ENCODE measurements at regions not wholly inside any gene's neighbourhood (a gene's known extent, or its start where the extent isn't known, plus 50 kb on each side); places are given as distances from the start of the nearest gene placed in this dataset.
A peak's percentile ranks its signal among the peaks of the same experiment; 100 is the strongest.

GRCh38 chr9:101957705-101958104, 219.3 kb upstream of the GRIN3A start (continued):
- TF ChIP-seq, protein P1, sequence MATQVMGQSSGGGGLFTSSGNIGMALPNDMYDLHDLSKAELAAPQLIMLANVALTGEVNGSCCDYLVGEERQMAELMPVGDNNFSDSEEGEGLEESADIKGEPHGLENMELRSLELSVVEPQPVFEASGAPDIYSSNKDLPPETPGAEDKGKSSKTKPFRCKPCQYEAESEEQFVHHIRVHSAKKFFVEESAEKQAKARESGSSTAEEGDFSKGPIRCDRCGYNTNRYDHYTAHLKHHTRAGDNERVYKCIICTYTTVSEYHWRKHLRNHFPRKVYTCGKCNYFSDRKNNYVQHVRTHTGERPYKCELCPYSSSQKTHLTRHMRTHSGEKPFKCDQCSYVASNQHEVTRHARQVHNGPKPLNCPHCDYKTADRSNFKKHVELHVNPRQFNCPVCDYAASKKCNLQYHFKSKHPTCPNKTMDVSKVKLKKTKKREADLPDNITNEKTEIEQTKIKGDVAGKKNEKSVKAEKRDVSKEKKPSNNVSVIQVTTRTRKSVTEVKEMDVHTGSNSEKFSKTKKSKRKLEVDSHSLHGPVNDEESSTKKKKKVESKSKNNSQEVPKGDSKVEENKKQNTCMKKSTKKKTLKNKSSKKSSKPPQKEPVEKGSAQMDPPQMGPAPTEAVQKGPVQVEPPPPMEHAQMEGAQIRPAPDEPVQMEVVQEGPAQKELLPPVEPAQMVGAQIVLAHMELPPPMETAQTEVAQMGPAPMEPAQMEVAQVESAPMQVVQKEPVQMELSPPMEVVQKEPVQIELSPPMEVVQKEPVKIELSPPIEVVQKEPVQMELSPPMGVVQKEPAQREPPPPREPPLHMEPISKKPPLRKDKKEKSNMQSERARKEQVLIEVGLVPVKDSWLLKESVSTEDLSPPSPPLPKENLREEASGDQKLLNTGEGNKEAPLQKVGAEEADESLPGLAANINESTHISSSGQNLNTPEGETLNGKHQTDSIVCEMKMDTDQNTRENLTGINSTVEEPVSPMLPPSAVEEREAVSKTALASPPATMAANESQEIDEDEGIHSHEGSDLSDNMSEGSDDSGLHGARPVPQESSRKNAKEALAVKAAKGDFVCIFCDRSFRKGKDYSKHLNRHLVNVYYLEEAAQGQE (IDR thresholded peaks at IDR 0.05; ENCODE audit: low read depth, low read length): no peak
- no peak for TF ChIP-seq TEAD4 (IDR thresholded peaks at IDR 0.05; ENCODE audit: borderline replicate concordance, insufficient read depth)

GRCh38 chr9:101951598-101951997, 213.2 kb upstream of the GRIN3A start:
- H3K9me3 ChIP-seq: no peaks in the 10 kb centered on the region
- no peaks in the 10 kb centered on the region for H3K36me3 ChIP-seq (replicated peaks in 1 of 2; ENCODE audit: control insufficient read depth in 1 of 2, insufficient read depth in 2 of 2, low read length in 1 of 2)
- ChIA-PET POLR2A (no interaction called here), CTCF (no interaction called here)
- H3K4me1 ChIP-seq (ENCODE audit: control insufficient read depth in 1 of 2, insufficient read depth in 2 of 2, low read depth in 1 of 2, low read length in 1 of 2): no peaks in the 10 kb centered on the region
- no peak overlapping the region for H3K4me2 ChIP-seq
- H3K79me2 ChIP-seq (ENCODE audit: insufficient read depth): no peaks in the 10 kb centered on the region
- H3F3A ChIP-seq (replicated peaks; ENCODE audit: insufficient read depth): no peaks in the 10 kb centered on the region
- DNase-seq: no peak
- no peak overlapping the region for H3K27ac ChIP-seq (ENCODE audit: low read depth in 2 of 2, low read length in 1 of 2)
- TF ChIP-seq ZBTB33 (IDR thresholded peaks at IDR 0.05; ENCODE audit: borderline replicate concordance, low read depth) (no peak), CTCF (IDR thresholded peaks at IDR 0.05) (peak; percentile 20)
- no peaks in the 10 kb centered on the region for H3K9me2 ChIP-seq
- no peak overlapping the region for H3K4me3 ChIP-seq (ENCODE audit: low read depth in 2 of 2, low read length in 1 of 2)
- no peaks in the 10 kb centered on the region for H4K20me1 ChIP-seq (ENCODE audit: insufficient read depth)
- H3K9ac ChIP-seq: no peak overlapping the region
- H3K27me3 ChIP-seq (ENCODE audit: insufficient read depth): no peaks in the 10 kb centered on the region
- no peak overlapping the region for H2AFZ ChIP-seq (ENCODE audit: low read depth)
- WGBS (ENCODE audit: low lambda C conversion rate): 0% methylated on average over 1 of the region's 1 CpG

- Histone ChIP-seq H3K9me2 (no peaks in the 10 kb centered on the region), H3K27ac (ENCODE audit: low read depth in 2 of 2, low read length in 1 of 2) (no peak overlapping the region), H2AFZ (ENCODE audit: low read depth) (no peak overlapping the region), H3K4me2 (no peak overlapping the region), H3K27me3 (ENCODE audit: insufficient read depth) (no peaks in the 10 kb centered on the region), H4K20me1 (ENCODE audit: insufficient read depth) (no peaks in the 10 kb centered on the region), H3K79me2 (ENCODE audit: insufficient read depth) (no peaks in the 10 kb centered on the region), H3K9ac (no peak overlapping the region), H3K4me3 (ENCODE audit: low read depth in 2 of 2, low read length in 1 of 2) (no peak overlapping the region), H3K4me1 (ENCODE audit: control insufficient read depth in 1 of 2, insufficient read depth in 2 of 2, low read depth in 1 of 2, low read length in 1 of 2) (no peaks in the 10 kb centered on the region), H3K9me3 (no peaks in the 10 kb centered on the region), H3K36me3 (replicated peaks in 1 of 2; ENCODE audit: control insufficient read depth in 1 of 2, insufficient read depth in 2 of 2, low read length in 1 of 2) (no peaks in the 10 kb centered on the region), H3F3A (replicated peaks; ENCODE audit: insufficient read depth) (no peaks in the 10 kb centered on the region)
- ChIA-PET POLR2A (no interaction called here), CTCF (no interaction called here)
- DNase-seq: no peak
- 1% methylated on average over 2 of the region's 2 CpGs for WGBS (ENCODE audit: low lambda C conversion rate)
- no peak for TF ChIP-seq YY1 (IDR thresholded peaks at IDR 0.05; ENCODE audit: low read depth)
- no peak for TF ChIP-seq RFX5 (IDR thresholded peaks at IDR 0.05; ENCODE audit: low read length)
- no peak for TF ChIP-seq TAF1 (IDR thresholded peaks at IDR 0.05; ENCODE audit: borderline replicate concordance, low read depth, low read length)
- no peak for TF ChIP-seq POLR2AphosphoS5 (IDR thresholded peaks at IDR 0.05; ENCODE audit: low read depth, low read length)
- no peak for TF ChIP-seq GABPA (IDR thresholded peaks at IDR 0.05; ENCODE audit: low read depth)
- no peak for TF ChIP-seq GATA2 (CRISPR knock-in tag; IDR thresholded peaks at IDR 0.05)
- TF ChIP-seq, protein P1 (IDR thresholded peaks at IDR 0.05; ENCODE audit: low read depth, low read length): no peak
- no peak for TF ChIP-seq SMC3 (IDR thresholded peaks at IDR 0.05; ENCODE audit: low read depth, low read length)
- TF ChIP-seq TCF12 (IDR thresholded peaks at IDR 0.05): no peak
- TF ChIP-seq ZBTB33 (IDR thresholded peaks at IDR 0.05; ENCODE audit: borderline replicate concordance, low read depth): no peak
These were observed 193.3 kb upstream of the GRIN3A start for GRCh38 chr9:101931756-101932155.
